Neural progenitor cell (in vitro differentiated cells): ENCODE measurements at regions not wholly inside any gene's neighbourhood (a gene's known extent, or its start where the extent isn't known, plus 50 kb on each side); places are given as distances from the start of the nearest gene placed in this dataset.

Source experiments
- DNase-seq: peaks from one replicate; pipeline ENCODE4 v3.0.0-alpha.2; 2016; ENCODE audit warnings: low spot score
- H2AFZ ChIP-seq: fragments of 200-600 bp; sonication (generic); replicated peaks from 2 replicates; pipeline ENCODE4 v1.6.1; 2016; ENCODE audit warnings: antibody characterized with exemption
- H3F3A ChIP-seq: fragments of 200-600 bp; sonication (generic); 2 replicates; pipeline ENCODE4 v1.6.1; 2016; ENCODE audit warnings: antibody characterized with exemption, low read depth
- H3K27ac ChIP-seq: fragments of 200-600 bp; sonication (generic); 2 replicates; pipeline ENCODE4 v1.5.1; 2016; ENCODE audit warnings: mild to moderate bottlenecking
- H3K27me3 ChIP-seq: fragments of 200-600 bp; sonication (generic); 2 replicates; pipeline ENCODE4 v1.6.1; 2016; ENCODE audit warnings: mild to moderate bottlenecking, moderate library complexity
- H3K36me3 ChIP-seq: fragments of 200-600 bp; sonication (generic); 2 replicates; pipeline ENCODE4 v1.5.1; 2016
- H3K4me1 ChIP-seq: fragments of 200-600 bp; sonication (generic); 2 replicates; pipeline ENCODE4 v1.6.1; 2016; ENCODE audit warnings: mixed run types
- H3K4me2 ChIP-seq: fragments of 200-600 bp; sonication (generic); 2 replicates; pipeline ENCODE4 v1.6.1; 2016
- H3K4me3 ChIP-seq: fragments of 200-600 bp; sonication (generic); 2 replicates; pipeline ENCODE4 v1.5.1; 2016
- H3K79me2 ChIP-seq: fragments of 200-600 bp; sonication (generic); 2 replicates; pipeline ENCODE4 v1.6.1; 2016; ENCODE audit warnings: low read depth
- H3K9ac ChIP-seq: fragments of 200-600 bp; sonication (generic); 2 replicates; pipeline ENCODE4 v1.6.1; 2016
- H3K9me3 ChIP-seq: fragments of 200-600 bp; sonication (generic); 2 replicates; pipeline ENCODE4 v1.5.1; 2016; ENCODE audit warnings: low read depth
- H4K20me1 ChIP-seq: fragments of 200-600 bp; sonication (generic); 2 replicates; pipeline ENCODE4 v1.6.1; 2016; ENCODE audit warnings: low read depth
- H3K27ac Mint-ChIP-seq: 3 replicates; pipeline ENCODE4 v1.8.0; 2021; ENCODE audit warnings: mixed read lengths
- H3K27me3 Mint-ChIP-seq: 2 replicates; pipeline ENCODE4 v1.8.0; 2022; ENCODE audit warnings: low read depth, mild to moderate bottlenecking, inconsistent platforms, moderate library complexity, mixed read lengths; ENCODE audit not compliant: insufficient read depth
- H3K36me3 Mint-ChIP-seq: 3 replicates; pipeline ENCODE4 v1.8.0; 2021; ENCODE audit warnings: mixed read lengths
- H3K4me1 Mint-ChIP-seq: 3 replicates; pipeline ENCODE4 v1.8.0; 2021; ENCODE audit warnings: mixed read lengths
- H3K4me3 Mint-ChIP-seq: 3 replicates; pipeline ENCODE4 v1.8.0; 2021; ENCODE audit warnings: mild to moderate bottlenecking, moderate library complexity, mixed read lengths
- H3K9me3 Mint-ChIP-seq: 3 replicates; pipeline ENCODE4 v1.8.0; 2020; ENCODE audit warnings: mixed read lengths
- CTCF ChIP-seq: fragments of 200-600 bp; sonication (generic); IDR thresholded peaks from 2 replicates; pipeline ENCODE4 v1.5.1; 2017; ENCODE audit warnings: antibody characterized with exemption, mild to moderate bottlenecking
- EZH2 ChIP-seq: fragments of 200-600 bp; sonication (generic); IDR thresholded peaks from 2 replicates; pipeline ENCODE4 v1.6.1; 2017; ENCODE audit warnings: antibody characterized with exemption, mild to moderate bottlenecking, moderate library complexity
- EZH2phosphoT487 ChIP-seq: fragments of 200-600 bp; sonication (generic); IDR thresholded peaks from 2 replicates; pipeline ENCODE4 v1.6.1; 2017; ENCODE audit warnings: antibody characterized with exemption

GRCh38 chr6:125571207-125571755, 178.2 kb upstream of the HEY2 start:
- no peak for DNase-seq
- Mint-ChIP-seq H3K27ac (no peak overlapping the region), H3K4me3 (no peak overlapping the region), H3K9me3 (no peaks in the 10 kb centered on the region), H3K27me3 (no peaks in the 10 kb centered on the region), H3K36me3 (no peaks in the 10 kb centered on the region), H3K4me1 (peaks cover 2% of the 10 kb centered on the region)
- Histone ChIP-seq H3K4me2 (no peak overlapping the region), H3K4me3 (no peak overlapping the region), H3K9me3 (no peaks in the 10 kb centered on the region), H3K9ac (no peak overlapping the region), H3F3A (no peaks in the 10 kb centered on the region), H3K27me3 (no peaks in the 10 kb centered on the region), H3K79me2 (no peaks in the 10 kb centered on the region), H3K4me1 (no peaks in the 10 kb centered on the region), H3K36me3 (no peaks in the 10 kb centered on the region), H3K27ac (no peak overlapping the region), H4K20me1 (no peaks in the 10 kb centered on the region), H2AFZ (no peak overlapping the region)
- TF ChIP-seq EZH2 (no peak), CTCF (no peak), EZH2phosphoT487 (no peak)

- no peak overlapping the region for H3K27ac ChIP-seq
- TF ChIP-seq EZH2phosphoT487 (no peak), EZH2 (no peak), CTCF (no peak)
- H3K36me3 ChIP-seq, result no peaks in the 10 kb centered on the region
- no peaks in the 10 kb centered on the region for H3K27me3 ChIP-seq
- H3K4me1 ChIP-seq, result no peaks in the 10 kb centered on the region
- H3K27ac Mint-ChIP-seq, result no peak overlapping the region
- H3K4me3 ChIP-seq, result no peak overlapping the region
- no peaks in the 10 kb centered on the region for H3K27me3 Mint-ChIP-seq
- H3K9me3 ChIP-seq, result no peaks in the 10 kb centered on the region
- H3F3A ChIP-seq, result no peaks in the 10 kb centered on the region
- no peaks in the 10 kb centered on the region for H3K79me2 ChIP-seq
- H4K20me1 ChIP-seq, result no peaks in the 10 kb centered on the region
- DNase-seq, result no peak
- no peak overlapping the region for H3K9ac ChIP-seq
- no peak overlapping the region for H2AFZ ChIP-seq
- H3K4me3 Mint-ChIP-seq, result no peak overlapping the region
- no peak overlapping the region for H3K4me2 ChIP-seq
- H3K9me3 Mint-ChIP-seq, result no peaks in the 10 kb centered on the region
- peaks cover 13% of the 10 kb centered on the region for H3K4me1 Mint-ChIP-seq
- H3K36me3 Mint-ChIP-seq, result no peaks in the 10 kb centered on the region
Measured at GRCh38 chr6:125574604-125575003, 174.8 kb upstream of the HEY2 start.

GRCh38 chr6:125577124-125577662, 172.2 kb upstream of the HEY2 start:
- H2AFZ ChIP-seq, result no peak overlapping the region

More at GRCh38 chr6:125577124-125577662, 172.2 kb upstream of the HEY2 start:
- Histone ChIP-seq H3K27ac (no peak overlapping the region), H3K4me1 (no peaks in the 10 kb centered on the region), H3K4me2 (no peak overlapping the region), H3K36me3 (no peaks in the 10 kb centered on the region), H3K4me3 (no peak overlapping the region), H3F3A (no peaks in the 10 kb centered on the region), H3K79me2 (no peaks in the 10 kb centered on the region), H3K9me3 (no peaks in the 10 kb centered on the region), H3K9ac (no peak overlapping the region), H4K20me1 (no peaks in the 10 kb centered on the region), H3K27me3 (no peaks in the 10 kb centered on the region)
- no peak overlapping the region for H3K4me3 Mint-ChIP-seq
- no peaks in the 10 kb centered on the region for H3K9me3 Mint-ChIP-seq
- peaks cover 13% of the 10 kb centered on the region for H3K4me1 Mint-ChIP-seq
- H3K27ac Mint-ChIP-seq, result no peak overlapping the region
- DNase-seq, result no peak
- no peaks in the 10 kb centered on the region for H3K27me3 Mint-ChIP-seq
- TF ChIP-seq CTCF (no peak), EZH2phosphoT487 (no peak)
- no peaks in the 10 kb centered on the region for H3K36me3 Mint-ChIP-seq
